ENCODE measurements at regions not wholly inside any gene's neighbourhood (a gene's known extent, or its start where the extent isn't known, plus 50 kb on each side); places are given as distances from the start of the nearest gene placed in this dataset.

GRCh38 chr12:24135158-24135850 lies 185.8 kb upstream of the SOX5 start:
- Histone ChIP-seq H3K4me1 (ENCODE audit: control insufficient read depth, insufficient read depth, low read length) (peaks cover 1% of the 10 kb centered on the region), H3K4me3 (ENCODE audit: low read length) (no peak overlapping the region), H3K27ac (ENCODE audit: low read length) (no peak overlapping the region), H3K9me3 (ENCODE audit: control insufficient read depth, low read length) (no peaks in the 10 kb centered on the region), H3K27me3 (ENCODE audit: control insufficient read depth, insufficient read depth) (no peaks in the 10 kb centered on the region)
- 54% methylated on average over 5 of the region's 5 CpGs for WGBS
- intact Hi-C loops (cut with DNase I), result no loop called here
- DNase-seq (no peak), ATAC-seq (no peak)

DNA sequence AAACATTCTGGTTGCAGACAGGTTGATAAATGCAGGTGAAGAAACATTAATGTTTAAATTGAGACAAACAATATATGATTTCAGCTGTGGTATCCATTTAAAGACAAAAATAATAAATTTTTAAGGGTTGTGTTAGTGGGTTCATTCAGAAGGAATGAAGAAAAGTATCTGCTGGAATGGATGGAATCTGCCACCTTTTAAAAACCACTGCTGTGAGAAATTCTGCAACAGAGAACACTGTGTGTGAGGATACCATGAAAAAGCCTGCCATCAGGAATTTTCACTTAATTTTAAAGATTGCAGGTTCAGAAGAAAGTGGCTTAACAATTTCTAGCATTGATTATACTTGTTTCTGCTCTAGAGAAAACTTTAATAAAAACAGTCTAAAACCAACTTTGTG lies 184.6 kb upstream of the SOX5 start:
- intact Hi-C loops (cut with DNase I), result no loop called here
- Histone ChIP-seq H3K27me3 (ENCODE audit: control insufficient read depth, insufficient read depth) (no peaks in the 10 kb centered on the region), H3K9me3 (ENCODE audit: control insufficient read depth, low read length) (no peaks in the 10 kb centered on the region), H3K4me1 (ENCODE audit: control insufficient read depth, insufficient read depth, low read length) (peaks cover 1% of the 10 kb centered on the region), H3K4me3 (ENCODE audit: low read length) (no peak overlapping the region), H3K27ac (ENCODE audit: low read length) (no peak overlapping the region)
- ATAC-seq, result no peak
- no peak for DNase-seq

- Histone ChIP-seq H3K4me1 (ENCODE audit: control insufficient read depth, insufficient read depth, low read length) (peaks cover 1% of the 10 kb centered on the region), H3K27me3 (ENCODE audit: control insufficient read depth, insufficient read depth) (no peaks in the 10 kb centered on the region), H3K4me3 (ENCODE audit: low read length) (no peak overlapping the region), H3K9me3 (ENCODE audit: control insufficient read depth, low read length) (no peaks in the 10 kb centered on the region), H3K27ac (ENCODE audit: low read length) (no peak overlapping the region)
- no peak for DNase-seq
- WGBS, result 90% methylated on average over 4 of the region's 4 CpGs
- intact Hi-C loops (cut with DNase I), result no loop called here
- no peak for ATAC-seq
These were observed 183.9 kb upstream of the SOX5 start for GRCh38 chr12:24133384-24133783.

DNA sequence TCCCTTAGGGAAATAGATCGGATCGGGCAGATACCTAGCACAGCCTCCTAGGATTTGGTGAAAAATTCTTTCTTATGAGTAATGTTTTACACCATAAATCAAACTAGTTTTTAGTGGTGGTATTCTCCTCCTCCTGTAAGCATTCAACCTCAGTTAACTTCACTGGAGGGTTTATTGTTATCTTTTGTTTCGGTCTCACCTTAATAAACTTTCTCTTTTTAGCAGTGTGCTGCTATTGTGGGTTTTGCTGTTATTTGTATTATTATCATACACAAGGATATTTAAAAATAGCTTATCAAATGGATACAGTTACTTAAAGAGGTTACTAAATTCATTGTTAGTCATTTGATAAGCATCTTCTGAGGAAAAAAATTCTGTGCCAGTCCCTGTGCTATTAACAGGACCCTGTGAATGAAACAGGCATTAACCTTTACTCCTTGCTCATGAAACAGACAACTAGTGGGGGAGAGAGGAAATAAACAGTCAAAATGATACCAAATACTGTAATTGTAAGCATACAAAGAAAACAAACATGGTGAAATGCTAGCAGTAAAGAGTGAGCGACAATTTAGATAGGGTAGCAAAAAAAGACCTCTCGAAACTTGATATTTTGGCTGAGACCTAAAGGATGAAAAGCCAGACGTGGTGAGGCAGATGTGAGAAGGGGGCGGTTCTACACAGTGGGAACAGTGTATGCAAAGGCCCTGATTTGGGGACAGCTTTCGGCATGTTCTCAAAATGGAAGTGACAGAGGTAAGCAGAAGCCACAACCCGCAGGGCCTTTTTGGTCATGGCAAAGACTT lies 178.7 kb upstream of the SOX5 start:
- Histone ChIP-seq H3K4me3 (ENCODE audit: low read length) (no peak overlapping the region), H3K9me3 (ENCODE audit: control insufficient read depth, low read length) (no peaks in the 10 kb centered on the region), H3K27me3 (ENCODE audit: control insufficient read depth, insufficient read depth) (no peaks in the 10 kb centered on the region), H3K4me1 (ENCODE audit: control insufficient read depth, insufficient read depth, low read length) (no peaks in the 10 kb centered on the region), H3K27ac (ENCODE audit: low read length) (no peak overlapping the region)
- ATAC-seq (no peak), DNase-seq (no peak)
- 91% methylated on average over 9 of the region's 9 CpGs for WGBS
- intact Hi-C loops (cut with DNase I), result no loop called here

DNA sequence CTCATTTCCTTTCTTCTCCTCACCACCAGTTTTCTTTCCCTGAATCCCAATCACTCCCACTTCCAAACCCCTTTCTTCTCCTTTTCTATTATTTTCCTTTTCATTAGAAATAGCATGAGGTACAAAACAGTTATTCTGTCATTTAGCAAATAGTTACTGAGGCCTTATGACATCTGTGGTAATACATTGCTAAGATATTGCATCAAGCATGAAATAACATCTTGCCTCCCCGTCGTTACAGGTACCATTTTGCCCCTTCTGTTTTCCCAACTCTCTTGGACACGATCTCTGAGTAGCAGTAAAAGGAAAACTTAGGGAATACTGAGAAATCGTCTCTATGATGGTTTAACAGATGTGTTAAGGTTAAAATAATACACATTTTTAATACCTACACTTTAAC lies 175.8 kb upstream of the SOX5 start:
- no peak for DNase-seq
- Histone ChIP-seq H3K27me3 (ENCODE audit: control insufficient read depth, insufficient read depth) (no peaks in the 10 kb centered on the region), H3K4me1 (ENCODE audit: control insufficient read depth, insufficient read depth, low read length) (no peaks in the 10 kb centered on the region), H3K9me3 (ENCODE audit: control insufficient read depth, low read length) (no peaks in the 10 kb centered on the region), H3K4me3 (ENCODE audit: low read length) (no peak overlapping the region), H3K27ac (ENCODE audit: low read length) (no peak overlapping the region)
- ATAC-seq, result no peak
- intact Hi-C loops (cut with DNase I), result no loop called here
- WGBS, result 86% methylated on average over 4 of the region's 4 CpGs

DNA sequence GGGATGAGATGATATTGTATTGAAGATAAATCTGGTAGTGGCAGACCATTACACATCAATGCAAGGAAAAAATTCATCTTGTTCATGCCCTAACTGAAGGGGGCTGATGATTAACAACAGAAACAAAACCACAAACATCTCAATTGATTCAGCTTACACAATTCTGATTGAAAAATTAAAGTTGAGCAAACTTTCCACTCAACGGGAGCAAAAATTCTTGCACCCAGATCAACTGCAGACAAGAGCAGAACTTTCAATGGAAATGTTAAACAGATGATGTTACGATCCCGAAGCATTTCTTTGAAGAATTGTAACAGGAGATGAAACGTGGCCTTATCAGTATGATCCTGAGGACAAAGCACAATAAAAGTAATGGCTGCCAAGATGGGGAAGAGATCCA lies 172.4 kb upstream of the SOX5 start:
- Histone ChIP-seq H3K27ac (ENCODE audit: low read length) (no peak overlapping the region), H3K4me1 (ENCODE audit: control insufficient read depth, insufficient read depth, low read length) (no peaks in the 10 kb centered on the region), H3K4me3 (ENCODE audit: low read length) (no peak overlapping the region), H3K9me3 (ENCODE audit: control insufficient read depth, low read length) (no peaks in the 10 kb centered on the region), H3K27me3 (ENCODE audit: control insufficient read depth, insufficient read depth) (no peaks in the 10 kb centered on the region)
- intact Hi-C loops (cut with DNase I), result no loop called here
- WGBS, result 59% methylated on average over 4 of the region's 4 CpGs
- no peak for DNase-seq
- no peak for ATAC-seq

DNA sequence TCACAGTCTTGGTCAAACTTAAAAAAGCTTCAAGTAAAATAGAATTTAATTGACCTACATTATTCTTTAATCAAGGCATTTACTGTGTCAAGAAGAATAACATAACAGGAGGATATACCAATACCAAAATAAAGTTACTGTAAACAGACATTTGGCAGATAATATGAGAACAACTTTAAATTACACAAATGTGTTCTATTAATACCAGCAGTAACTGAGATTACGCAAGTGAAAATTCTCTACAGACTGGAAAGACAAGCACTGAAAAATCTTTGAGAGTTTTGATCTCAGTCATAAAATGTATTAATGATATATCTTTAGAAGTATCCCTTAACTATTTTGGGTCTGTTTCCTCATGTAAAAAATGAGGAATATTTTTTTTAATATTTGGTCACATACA lies 169.2 kb upstream of the SOX5 start:
- Histone ChIP-seq H3K4me3 (ENCODE audit: low read length) (no peak overlapping the region), H3K27ac (ENCODE audit: low read length) (no peak overlapping the region), H3K9me3 (ENCODE audit: control insufficient read depth, low read length) (no peaks in the 10 kb centered on the region), H3K4me1 (ENCODE audit: control insufficient read depth, insufficient read depth, low read length) (no peaks in the 10 kb centered on the region), H3K27me3 (ENCODE audit: control insufficient read depth, insufficient read depth) (no peaks in the 10 kb centered on the region)
- intact Hi-C loops (cut with DNase I), result loop anchor here in 1 of 4 donors (10.0 kb wide), 1 partner anchor 476 kb away; no protein-coding TSS in a partner anchor
- ATAC-seq (no peak), DNase-seq (no peak)
- WGBS, result 47% methylated on average over 1 of the region's 1 CpG

- WGBS, result 0% methylated on average over 1 of the region's 1 CpG
- Histone ChIP-seq H3K9me3 (ENCODE audit: control insufficient read depth, low read length) (no peaks in the 10 kb centered on the region), H3K27ac (ENCODE audit: low read length) (no peak overlapping the region), H3K4me1 (ENCODE audit: control insufficient read depth, insufficient read depth, low read length) (no peaks in the 10 kb centered on the region), H3K4me3 (ENCODE audit: low read length) (no peak overlapping the region), H3K27me3 (ENCODE audit: control insufficient read depth, insufficient read depth) (no peaks in the 10 kb centered on the region)
- ATAC-seq (no peak), DNase-seq (no peak)
- intact Hi-C loops (cut with DNase I), result loop anchor here in 1 of 4 donors (10.0 kb wide), 1 partner anchor 478 kb away; no protein-coding TSS in a partner anchor
These were observed 167.1 kb upstream of the SOX5 start for GRCh38 chr12:24116548-24116947.

DNA sequence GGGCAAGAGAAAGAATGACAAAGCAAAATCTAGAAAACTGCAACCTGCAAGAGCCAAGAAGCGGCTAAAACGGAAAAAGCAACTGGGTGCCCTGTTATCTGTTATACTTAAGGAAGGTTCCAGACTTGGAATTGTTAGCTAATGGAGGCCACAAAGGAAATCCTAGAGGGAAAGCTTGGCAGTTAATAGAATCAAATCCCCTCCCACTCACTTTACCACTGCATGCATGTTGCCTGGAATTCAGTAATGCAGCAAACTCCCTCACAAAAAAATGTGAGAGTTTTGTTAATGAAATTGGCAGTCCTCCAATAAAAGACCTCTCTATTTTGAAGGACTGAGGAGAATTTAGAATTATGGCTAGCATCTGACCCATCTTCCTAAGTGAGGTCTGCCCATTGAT lies 164.2 kb upstream of the SOX5 start:
- ATAC-seq, result no peak
- 70% methylated on average over 2 of the region's 2 CpGs for WGBS

GRCh38 chr12:24111616-24112015 lies 162.1 kb upstream of the SOX5 start:
- no peak overlapping the region for H3K27ac ChIP-seq (ENCODE audit: low read length)
- intact Hi-C loops (cut with DNase I), result loop anchor here in 1 of 4 donors (10.0 kb wide), 1 partner anchor 483 kb away; no protein-coding TSS in a partner anchor
- no peaks in the 10 kb centered on the region for H3K4me1 ChIP-seq (ENCODE audit: control insufficient read depth, insufficient read depth, low read length)
- no peak for ATAC-seq
- H3K4me3 ChIP-seq (ENCODE audit: low read length), result no peak overlapping the region
- WGBS, result 51% methylated on average over 2 of the region's 2 CpGs
- H3K9me3 ChIP-seq (ENCODE audit: control insufficient read depth, low read length), result no peaks in the 10 kb centered on the region
- H3K27me3 ChIP-seq (ENCODE audit: control insufficient read depth, insufficient read depth), result no peaks in the 10 kb centered on the region
- no peak for DNase-seq

More for the DNA sequence above, 164.2 kb upstream of the SOX5 start:
- Histone ChIP-seq H3K27me3 (ENCODE audit: control insufficient read depth, insufficient read depth) (no peaks in the 10 kb centered on the region), H3K4me3 (ENCODE audit: low read length) (no peak overlapping the region), H3K4me1 (ENCODE audit: control insufficient read depth, insufficient read depth, low read length) (no peaks in the 10 kb centered on the region), H3K27ac (ENCODE audit: low read length) (no peak overlapping the region), H3K9me3 (ENCODE audit: control insufficient read depth, low read length) (no peaks in the 10 kb centered on the region)
- no peak for DNase-seq
- intact Hi-C loops (cut with DNase I), result loop anchor here in 1 of 4 donors (10.0 kb wide), 1 partner anchor 481 kb away; no protein-coding TSS in a partner anchor

DNA sequence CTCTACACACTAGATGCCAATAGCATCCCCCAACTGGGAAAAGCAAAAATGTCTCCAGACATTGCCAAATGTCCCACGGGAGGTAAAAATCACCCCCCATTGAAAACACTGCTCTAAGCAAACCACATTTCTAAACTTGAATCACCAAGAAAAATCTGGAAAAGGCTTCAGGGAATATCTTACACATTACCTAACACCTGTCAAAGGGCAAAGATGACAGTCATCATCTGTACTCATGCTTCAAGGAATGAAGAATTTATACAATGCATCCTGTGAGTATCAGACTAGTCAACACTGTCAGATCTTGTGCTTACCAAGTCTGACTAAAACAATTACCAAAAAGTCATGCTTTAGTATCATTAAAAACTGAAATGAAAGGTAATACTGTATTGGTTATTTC lies 161.6 kb upstream of the SOX5 start:
- Histone ChIP-seq H3K27me3 (ENCODE audit: control insufficient read depth, insufficient read depth) (no peaks in the 10 kb centered on the region), H3K4me3 (ENCODE audit: low read length) (no peak overlapping the region), H3K4me1 (ENCODE audit: control insufficient read depth, insufficient read depth, low read length) (no peaks in the 10 kb centered on the region), H3K9me3 (ENCODE audit: control insufficient read depth, low read length) (no peaks in the 10 kb centered on the region), H3K27ac (ENCODE audit: low read length) (no peak overlapping the region)
- intact Hi-C loops (cut with DNase I), result loop anchor here in 1 of 4 donors (10.0 kb wide), 1 partner anchor 484 kb away; no protein-coding TSS in a partner anchor
- 95% methylated on average over 1 of the region's 1 CpG for WGBS
- DNase-seq (no peak), ATAC-seq (no peak)
